Heart left ventricle (tissue), 13 donors: ENCODE measurements at regions not wholly inside any gene's neighbourhood (a gene's known extent, or its start where the extent isn't known, plus 50 kb on each side); places are given as distances from the start of the nearest gene placed in this dataset.
"Not testable (repeated sequence)": the region's sequence is repeated elsewhere in the genome, so short reads cannot be mapped to it uniquely, and the experiment has no call there.

Experiments used
- CTCF ChIP-seq, 12 donors: fragments of 200-600 bp; sonication (generic) in 4 of 12; IDR thresholded peaks; one replicate each; pipeline versions ENCODE4 v1.5.0 to v1.8.0; 2018 to 2022; ENCODE audit warnings: antibody characterized with exemption in 12 of 12, mild to moderate bottlenecking in 5 of 12
- POLR2A ChIP-seq, 2 donors: fragments of 450-650 bp; IDR thresholded peaks; one replicate each; pipeline ENCODE4 v1.6.1; 2017; ENCODE audit warnings: antibody characterized with exemption in 2 of 2, mild to moderate bottlenecking in 2 of 2, moderate library complexity in 2 of 2
- donor health status: ischemic (EF 13 %, LVEDD 7.1; RV severe dilation, severe dysfunction).
- donor health status: DM: no; HTN: yes; CAD: no.
- donor health status: DM: no; HTN: no; CAD: no.
- donor health status: ischemic (EF 25% LVEDD 6.9; RV normal size, moderate dysfunction).
- donor health status: ischemic (EF 25% LVEDD 5.7; RV mildly dilated, moderate dysfunction).
- donor health status: ischemic (EF 35%, LVEDD 5.7; RV mildly dilated, moderate dysfunction).
- donor health status: nonischemic (EF 11% LVEDD 7.7; RV severe dilation, severe dysfunction).
- donor health status: DM: yes; HTN: yes; CAD: no.
- donor health status: PGD.
- donor health status: ischemic (EF 29% LVEDD 5.4; RV normal size, mild dysfunction).
- donor health status: nonischemic (EF 23%, LVEDD 6.1; RV moderate dilation, normal function).

- not testable (repeated sequence) for TF ChIP-seq CTCF, POLR2A (IDR thresholded peaks at IDR 0.05)
Measured at GRCh38 chr5:100364757-100365478, 170.3 kb upstream of the FAM174A start.
